ENCODE measurements at regions not wholly inside any gene's neighbourhood (a gene's known extent, or its start where the extent isn't known, plus 50 kb on each side); places are given as distances from the start of the nearest gene placed in this dataset.

DNA sequence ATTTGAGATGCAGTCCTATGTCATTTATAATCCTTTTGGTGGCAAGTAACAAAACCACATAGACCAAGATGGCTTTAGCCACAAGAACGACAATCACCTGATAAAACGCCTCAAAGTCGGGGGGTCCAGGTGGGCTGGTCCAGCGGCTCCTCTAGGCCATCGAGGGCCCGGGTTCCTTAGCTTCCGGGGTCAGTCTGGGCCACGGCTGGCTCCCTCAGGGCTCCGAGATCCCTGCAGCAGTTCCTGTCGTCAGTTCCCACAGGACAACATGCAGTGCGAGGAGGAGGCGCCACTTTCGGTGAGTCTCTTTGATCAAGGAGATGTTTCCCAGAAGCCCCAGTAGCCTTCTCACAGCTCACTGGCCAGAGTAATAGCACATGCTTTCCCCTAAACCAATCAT, 574.6 kb downstream of the AACS start:
- TF ChIP-seq CEBPB (IDR thresholded peaks at IDR 0.05; ENCODE audit: borderline replicate concordance in 1 of 2, low read depth in 2 of 2, low read length in 2 of 2) (no peak), ZBED1 (IDR thresholded peaks at IDR 0.05; ENCODE audit: borderline replicate concordance) (no peak), IKZF1 (conservative IDR thresholded peaks at IDR 0.05) (no peak), CHD2 (IDR thresholded peaks at IDR 0.05; ENCODE audit: borderline replicate concordance, low read depth, low read length) (no peak), POLR2A (IDR thresholded peaks at IDR 0.05; ENCODE audit: low read depth, low read length) (no peak), POLR2AphosphoS5 (IDR thresholded peaks at IDR 0.05; ENCODE audit: low read length) (no peak), YY1 (IDR thresholded peaks at IDR 0.05; ENCODE audit: low read depth, low read length) (no peak), NRF1 (conservative IDR thresholded peaks at IDR 0.05; ENCODE audit: low read depth, low read length) (no peak), MEF2A (IDR thresholded peaks at IDR 0.05; ENCODE audit: insufficient read depth, low read depth, low read length) (no peak)
- TF ChIP-seq, protein P1, sequence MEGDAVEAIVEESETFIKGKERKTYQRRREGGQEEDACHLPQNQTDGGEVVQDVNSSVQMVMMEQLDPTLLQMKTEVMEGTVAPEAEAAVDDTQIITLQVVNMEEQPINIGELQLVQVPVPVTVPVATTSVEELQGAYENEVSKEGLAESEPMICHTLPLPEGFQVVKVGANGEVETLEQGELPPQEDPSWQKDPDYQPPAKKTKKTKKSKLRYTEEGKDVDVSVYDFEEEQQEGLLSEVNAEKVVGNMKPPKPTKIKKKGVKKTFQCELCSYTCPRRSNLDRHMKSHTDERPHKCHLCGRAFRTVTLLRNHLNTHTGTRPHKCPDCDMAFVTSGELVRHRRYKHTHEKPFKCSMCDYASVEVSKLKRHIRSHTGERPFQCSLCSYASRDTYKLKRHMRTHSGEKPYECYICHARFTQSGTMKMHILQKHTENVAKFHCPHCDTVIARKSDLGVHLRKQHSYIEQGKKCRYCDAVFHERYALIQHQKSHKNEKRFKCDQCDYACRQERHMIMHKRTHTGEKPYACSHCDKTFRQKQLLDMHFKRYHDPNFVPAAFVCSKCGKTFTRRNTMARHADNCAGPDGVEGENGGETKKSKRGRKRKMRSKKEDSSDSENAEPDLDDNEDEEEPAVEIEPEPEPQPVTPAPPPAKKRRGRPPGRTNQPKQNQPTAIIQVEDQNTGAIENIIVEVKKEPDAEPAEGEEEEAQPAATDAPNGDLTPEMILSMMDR (IDR thresholded peaks at IDR 0.05 in 2 of 3, conservative IDR thresholded peaks at IDR 0.05 in 1 of 3; ENCODE audit: control insufficient read depth in 2 of 3, extremely low read depth in 1 of 3, insufficient read depth in 1 of 3, low read depth in 3 of 3, low read length in 3 of 3) = no peak
- TF ChIP-seq, protein P2, sequence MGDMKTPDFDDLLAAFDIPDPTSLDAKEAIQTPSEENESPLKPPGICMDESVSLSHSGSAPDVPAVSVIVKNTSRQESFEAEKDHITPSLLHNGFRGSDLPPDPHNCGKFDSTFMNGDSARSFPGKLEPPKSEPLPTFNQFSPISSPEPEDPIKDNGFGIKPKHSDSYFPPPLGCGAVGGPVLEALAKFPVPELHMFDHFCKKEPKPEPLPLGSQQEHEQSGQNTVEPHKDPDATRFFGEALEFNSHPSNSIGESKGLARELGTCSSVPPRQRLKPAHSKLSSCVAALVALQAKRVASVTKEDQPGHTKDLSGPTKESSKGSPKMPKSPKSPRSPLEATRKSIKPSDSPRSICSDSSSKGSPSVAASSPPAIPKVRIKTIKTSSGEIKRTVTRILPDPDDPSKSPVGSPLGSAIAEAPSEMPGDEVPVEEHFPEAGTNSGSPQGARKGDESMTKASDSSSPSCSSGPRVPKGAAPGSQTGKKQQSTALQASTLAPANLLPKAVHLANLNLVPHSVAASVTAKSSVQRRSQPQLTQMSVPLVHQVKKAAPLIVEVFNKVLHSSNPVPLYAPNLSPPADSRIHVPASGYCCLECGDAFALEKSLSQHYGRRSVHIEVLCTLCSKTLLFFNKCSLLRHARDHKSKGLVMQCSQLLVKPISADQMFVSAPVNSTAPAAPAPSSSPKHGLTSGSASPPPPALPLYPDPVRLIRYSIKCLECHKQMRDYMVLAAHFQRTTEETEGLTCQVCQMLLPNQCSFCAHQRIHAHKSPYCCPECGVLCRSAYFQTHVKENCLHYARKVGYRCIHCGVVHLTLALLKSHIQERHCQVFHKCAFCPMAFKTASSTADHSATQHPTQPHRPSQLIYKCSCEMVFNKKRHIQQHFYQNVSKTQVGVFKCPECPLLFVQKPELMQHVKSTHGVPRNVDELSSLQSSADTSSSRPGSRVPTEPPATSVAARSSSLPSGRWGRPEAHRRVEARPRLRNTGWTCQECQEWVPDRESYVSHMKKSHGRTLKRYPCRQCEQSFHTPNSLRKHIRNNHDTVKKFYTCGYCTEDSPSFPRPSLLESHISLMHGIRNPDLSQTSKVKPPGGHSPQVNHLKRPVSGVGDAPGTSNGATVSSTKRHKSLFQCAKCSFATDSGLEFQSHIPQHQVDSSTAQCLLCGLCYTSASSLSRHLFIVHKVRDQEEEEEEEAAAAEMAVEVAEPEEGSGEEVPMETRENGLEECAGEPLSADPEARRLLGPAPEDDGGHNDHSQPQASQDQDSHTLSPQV (IDR thresholded peaks at IDR 0.05) = no peak
- TF ChIP-seq, protein P3, sequence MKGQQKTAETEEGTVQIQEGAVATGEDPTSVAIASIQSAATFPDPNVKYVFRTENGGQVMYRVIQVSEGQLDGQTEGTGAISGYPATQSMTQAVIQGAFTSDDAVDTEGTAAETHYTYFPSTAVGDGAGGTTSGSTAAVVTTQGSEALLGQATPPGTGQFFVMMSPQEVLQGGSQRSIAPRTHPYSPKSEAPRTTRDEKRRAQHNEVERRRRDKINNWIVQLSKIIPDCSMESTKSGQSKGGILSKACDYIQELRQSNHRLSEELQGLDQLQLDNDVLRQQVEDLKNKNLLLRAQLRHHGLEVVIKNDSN (IDR thresholded peaks at IDR 0.05; ENCODE audit: borderline replicate concordance, extremely low read length, insufficient read depth, low read depth, low read length) = no peak
- TF ChIP-seq, protein P4, sequence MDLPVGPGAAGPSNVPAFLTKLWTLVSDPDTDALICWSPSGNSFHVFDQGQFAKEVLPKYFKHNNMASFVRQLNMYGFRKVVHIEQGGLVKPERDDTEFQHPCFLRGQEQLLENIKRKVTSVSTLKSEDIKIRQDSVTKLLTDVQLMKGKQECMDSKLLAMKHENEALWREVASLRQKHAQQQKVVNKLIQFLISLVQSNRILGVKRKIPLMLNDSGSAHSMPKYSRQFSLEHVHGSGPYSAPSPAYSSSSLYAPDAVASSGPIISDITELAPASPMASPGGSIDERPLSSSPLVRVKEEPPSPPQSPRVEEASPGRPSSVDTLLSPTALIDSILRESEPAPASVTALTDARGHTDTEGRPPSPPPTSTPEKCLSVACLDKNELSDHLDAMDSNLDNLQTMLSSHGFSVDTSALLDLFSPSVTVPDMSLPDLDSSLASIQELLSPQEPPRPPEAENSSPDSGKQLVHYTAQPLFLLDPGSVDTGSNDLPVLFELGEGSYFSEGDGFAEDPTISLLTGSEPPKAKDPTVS (IDR thresholded peaks at IDR 0.05; ENCODE audit: low read depth, low read length) = no peak
